ENCODE measurements at regions not wholly inside any gene's neighbourhood (a gene's known extent, or its start where the extent isn't known, plus 50 kb on each side); places are given as distances from the start of the nearest gene placed in this dataset.

DNA sequence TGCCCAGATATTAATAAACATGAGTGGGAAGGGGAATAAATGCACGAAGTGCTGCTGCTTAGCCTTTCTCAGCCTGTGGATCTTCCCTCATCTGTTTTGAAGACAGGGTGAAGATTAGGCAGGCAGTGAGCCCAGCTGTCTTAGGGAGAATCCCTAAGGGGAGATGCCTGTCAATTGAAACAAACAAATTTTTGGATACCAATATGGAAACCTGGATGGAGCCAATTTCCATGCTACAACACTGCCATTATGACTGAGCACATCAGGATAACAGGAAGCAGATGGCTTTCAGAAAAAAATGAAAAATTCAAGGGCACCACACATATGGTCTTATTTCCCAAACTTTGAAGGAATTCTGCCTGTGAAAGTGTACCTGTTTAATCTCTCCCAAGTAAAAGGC is 80.3 kb downstream of the HMHB1 start:
- no peak for TF ChIP-seq POLR2A (IDR thresholded peaks at IDR 0.05)
- TF ChIP-seq, protein P1, sequence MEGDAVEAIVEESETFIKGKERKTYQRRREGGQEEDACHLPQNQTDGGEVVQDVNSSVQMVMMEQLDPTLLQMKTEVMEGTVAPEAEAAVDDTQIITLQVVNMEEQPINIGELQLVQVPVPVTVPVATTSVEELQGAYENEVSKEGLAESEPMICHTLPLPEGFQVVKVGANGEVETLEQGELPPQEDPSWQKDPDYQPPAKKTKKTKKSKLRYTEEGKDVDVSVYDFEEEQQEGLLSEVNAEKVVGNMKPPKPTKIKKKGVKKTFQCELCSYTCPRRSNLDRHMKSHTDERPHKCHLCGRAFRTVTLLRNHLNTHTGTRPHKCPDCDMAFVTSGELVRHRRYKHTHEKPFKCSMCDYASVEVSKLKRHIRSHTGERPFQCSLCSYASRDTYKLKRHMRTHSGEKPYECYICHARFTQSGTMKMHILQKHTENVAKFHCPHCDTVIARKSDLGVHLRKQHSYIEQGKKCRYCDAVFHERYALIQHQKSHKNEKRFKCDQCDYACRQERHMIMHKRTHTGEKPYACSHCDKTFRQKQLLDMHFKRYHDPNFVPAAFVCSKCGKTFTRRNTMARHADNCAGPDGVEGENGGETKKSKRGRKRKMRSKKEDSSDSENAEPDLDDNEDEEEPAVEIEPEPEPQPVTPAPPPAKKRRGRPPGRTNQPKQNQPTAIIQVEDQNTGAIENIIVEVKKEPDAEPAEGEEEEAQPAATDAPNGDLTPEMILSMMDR (IDR thresholded peaks at IDR 0.05): no peak

All from testis (tissue), 2 donors.